Neural crest cell (in vitro differentiated cells): ENCODE measurements at regions not wholly inside any gene's neighbourhood (a gene's known extent, or its start where the extent isn't known, plus 50 kb on each side); places are given as distances from the start of the nearest gene placed in this dataset.

Source experiments
- DNase-seq: peaks from one replicate; pipeline ENCODE4 v3.0.0; 2021; ENCODE audit warnings: low read depth, mixed read lengths, low spot score
- H3K27ac Mint-ChIP-seq: one replicate; pipeline ENCODE4 v1.8.0; 2021; ENCODE audit warnings: mild to moderate bottlenecking, mixed read lengths; ENCODE audit not compliant: unreplicated experiment
- H3K27me3 Mint-ChIP-seq: 2 replicates; pipeline ENCODE4 v1.8.0; 2021; ENCODE audit warnings: low read depth, mild to moderate bottlenecking, mixed read lengths
- H3K36me3 Mint-ChIP-seq: 2 replicates; pipeline ENCODE4 v1.8.0; 2021; ENCODE audit warnings: low read depth, mild to moderate bottlenecking, mixed read lengths
- H3K4me1 Mint-ChIP-seq: 2 replicates; pipeline ENCODE4 v1.8.0; 2021; ENCODE audit warnings: mixed read lengths
- H3K4me3 Mint-ChIP-seq: one replicate; pipeline ENCODE4 v1.8.0; 2021; ENCODE audit warnings: mild to moderate bottlenecking, mixed read lengths
- H3K9me3 Mint-ChIP-seq: 2 replicates; pipeline ENCODE4 v1.8.0; 2021; ENCODE audit warnings: mixed read lengths
- TF ChIP-seq, protein P1 (sequence below): fragments of 200-600 bp; sonication (generic); conservative IDR thresholded peaks from 2 replicates; pipeline ENCODE4 v1.5.0; 2021; ENCODE audit warnings: antibody characterized with exemption, mild to moderate bottlenecking

DNA sequence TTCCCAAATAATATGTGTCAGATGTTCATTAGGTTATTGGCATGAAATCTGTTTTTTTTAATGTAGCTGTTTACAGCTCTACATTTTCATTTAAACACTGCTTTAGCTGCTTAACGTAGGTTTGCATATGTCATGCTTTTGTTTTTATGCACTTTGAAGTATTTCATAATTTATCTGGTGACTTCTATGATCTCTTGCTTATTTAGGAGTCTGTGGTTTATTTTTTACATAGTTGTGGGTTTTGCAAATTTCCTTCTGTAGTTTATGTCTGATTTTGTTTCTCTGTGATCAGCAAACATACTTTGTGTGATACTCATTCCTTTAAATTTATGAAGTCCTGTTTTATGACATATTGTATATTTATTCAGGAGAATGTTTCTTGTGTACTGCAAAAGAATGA, 606.5 kb upstream of the PFKP start:
- peaks cover 7% of the 10 kb centered on the region for H3K27me3 Mint-ChIP-seq
- peaks cover 7% of the 10 kb centered on the region for H3K36me3 Mint-ChIP-seq
- H3K9me3 Mint-ChIP-seq: peaks cover 10% of the 10 kb centered on the region
- TF ChIP-seq, protein P1, sequence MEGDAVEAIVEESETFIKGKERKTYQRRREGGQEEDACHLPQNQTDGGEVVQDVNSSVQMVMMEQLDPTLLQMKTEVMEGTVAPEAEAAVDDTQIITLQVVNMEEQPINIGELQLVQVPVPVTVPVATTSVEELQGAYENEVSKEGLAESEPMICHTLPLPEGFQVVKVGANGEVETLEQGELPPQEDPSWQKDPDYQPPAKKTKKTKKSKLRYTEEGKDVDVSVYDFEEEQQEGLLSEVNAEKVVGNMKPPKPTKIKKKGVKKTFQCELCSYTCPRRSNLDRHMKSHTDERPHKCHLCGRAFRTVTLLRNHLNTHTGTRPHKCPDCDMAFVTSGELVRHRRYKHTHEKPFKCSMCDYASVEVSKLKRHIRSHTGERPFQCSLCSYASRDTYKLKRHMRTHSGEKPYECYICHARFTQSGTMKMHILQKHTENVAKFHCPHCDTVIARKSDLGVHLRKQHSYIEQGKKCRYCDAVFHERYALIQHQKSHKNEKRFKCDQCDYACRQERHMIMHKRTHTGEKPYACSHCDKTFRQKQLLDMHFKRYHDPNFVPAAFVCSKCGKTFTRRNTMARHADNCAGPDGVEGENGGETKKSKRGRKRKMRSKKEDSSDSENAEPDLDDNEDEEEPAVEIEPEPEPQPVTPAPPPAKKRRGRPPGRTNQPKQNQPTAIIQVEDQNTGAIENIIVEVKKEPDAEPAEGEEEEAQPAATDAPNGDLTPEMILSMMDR: no peak
- DNase-seq: no peak
- H3K4me1 Mint-ChIP-seq: no peaks in the 10 kb centered on the region
- H3K27ac Mint-ChIP-seq: no peak overlapping the region
- H3K4me3 Mint-ChIP-seq: no peak overlapping the region

GRCh38 chr10:2459713-2460112, 607.6 kb upstream of the PFKP start:
- H3K4me3 Mint-ChIP-seq: no peak overlapping the region
- no peak overlapping the region for H3K27ac Mint-ChIP-seq
- TF ChIP-seq, protein P1: no peak
- no peaks in the 10 kb centered on the region for H3K4me1 Mint-ChIP-seq
- peaks cover 5% of the 10 kb centered on the region for H3K9me3 Mint-ChIP-seq
- DNase-seq: no peak
- peaks cover 4% of the 10 kb centered on the region for H3K36me3 Mint-ChIP-seq
- peaks cover 7% of the 10 kb centered on the region for H3K27me3 Mint-ChIP-seq

DNA sequence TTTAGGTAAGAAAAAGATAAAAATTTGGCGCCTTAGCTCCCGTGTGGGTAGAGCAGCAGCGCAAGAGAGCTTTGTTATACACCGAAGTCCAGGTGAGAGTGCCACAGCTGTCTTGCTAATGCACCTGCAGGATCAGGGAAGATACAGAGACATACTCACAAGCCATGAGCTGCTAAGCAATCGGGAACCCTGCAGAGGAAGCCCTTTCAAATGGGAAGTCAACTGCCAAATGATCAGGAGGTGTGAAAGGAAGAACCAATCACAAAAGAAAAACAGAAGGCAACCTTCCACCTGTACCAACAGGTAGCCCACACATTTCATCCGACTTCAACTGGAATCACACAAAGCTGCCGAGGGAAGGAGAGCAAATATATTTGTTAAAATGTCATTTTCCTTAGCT, 610.5 kb upstream of the PFKP start:
- no peak overlapping the region for H3K4me3 Mint-ChIP-seq
- H3K27me3 Mint-ChIP-seq: peaks cover 7% of the 10 kb centered on the region
- H3K4me1 Mint-ChIP-seq: no peaks in the 10 kb centered on the region
- TF ChIP-seq, protein P1: no peak
- DNase-seq: no peak
- H3K9me3 Mint-ChIP-seq: peaks cover 8% of the 10 kb centered on the region
- H3K36me3 Mint-ChIP-seq: peaks cover 4% of the 10 kb centered on the region
- H3K27ac Mint-ChIP-seq: no peak overlapping the region

DNA sequence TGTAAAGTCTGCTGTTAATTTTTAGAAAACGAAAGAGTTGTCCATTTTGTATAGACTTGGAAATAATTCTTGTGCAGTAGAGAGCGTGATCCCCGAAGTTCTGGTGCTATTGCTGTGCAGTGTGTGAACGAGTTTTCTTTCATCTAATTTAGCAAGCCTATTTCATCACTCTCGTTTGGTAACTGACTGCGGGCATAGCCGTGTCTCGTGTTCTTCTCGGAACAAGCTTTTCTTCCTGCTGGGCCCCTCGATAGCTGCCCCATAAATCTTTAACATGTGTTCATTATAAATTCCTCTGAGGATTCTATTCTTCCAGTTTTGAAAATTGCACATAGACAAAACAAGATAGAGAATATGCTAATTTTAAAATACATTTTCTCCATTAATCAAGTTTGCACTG, 622.0 kb upstream of the PFKP start:
- no peaks in the 10 kb centered on the region for H3K4me1 Mint-ChIP-seq
- H3K4me3 Mint-ChIP-seq: no peak overlapping the region
- DNase-seq: no peak
- TF ChIP-seq, protein P1: no peak
- no peaks in the 10 kb centered on the region for H3K27me3 Mint-ChIP-seq
- no peaks in the 10 kb centered on the region for H3K36me3 Mint-ChIP-seq
- no peaks in the 10 kb centered on the region for H3K9me3 Mint-ChIP-seq
- H3K27ac Mint-ChIP-seq: no peak overlapping the region

DNA sequence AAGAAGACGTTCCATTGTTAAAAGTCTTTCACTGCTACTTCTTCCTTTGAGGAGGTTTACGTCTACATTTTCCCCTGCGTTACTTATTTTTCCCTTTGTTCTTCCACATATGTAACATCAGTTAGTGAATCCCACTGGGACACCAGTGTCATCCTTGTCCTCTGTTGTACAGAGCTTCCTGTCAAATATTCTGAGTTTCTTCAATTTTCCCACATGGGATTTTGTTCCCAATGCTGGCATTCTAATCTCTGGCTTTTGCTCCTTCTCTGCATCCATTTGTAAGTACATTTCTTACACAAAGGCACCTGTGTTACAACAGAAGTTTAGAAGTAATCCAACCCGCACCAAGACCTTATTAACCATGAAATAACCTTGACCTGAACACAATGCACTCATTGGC, 627.4 kb upstream of the PFKP start:
- Mint-ChIP-seq H3K27me3 (no peaks in the 10 kb centered on the region), H3K4me3 (no peak overlapping the region), H3K36me3 (peaks cover 3% of the 10 kb centered on the region), H3K4me1 (peaks cover 15% of the 10 kb centered on the region), H3K27ac (no peak overlapping the region), H3K9me3 (peaks cover 4% of the 10 kb centered on the region)
- TF ChIP-seq, protein P1: no peak
- DNase-seq: no peak

DNA sequence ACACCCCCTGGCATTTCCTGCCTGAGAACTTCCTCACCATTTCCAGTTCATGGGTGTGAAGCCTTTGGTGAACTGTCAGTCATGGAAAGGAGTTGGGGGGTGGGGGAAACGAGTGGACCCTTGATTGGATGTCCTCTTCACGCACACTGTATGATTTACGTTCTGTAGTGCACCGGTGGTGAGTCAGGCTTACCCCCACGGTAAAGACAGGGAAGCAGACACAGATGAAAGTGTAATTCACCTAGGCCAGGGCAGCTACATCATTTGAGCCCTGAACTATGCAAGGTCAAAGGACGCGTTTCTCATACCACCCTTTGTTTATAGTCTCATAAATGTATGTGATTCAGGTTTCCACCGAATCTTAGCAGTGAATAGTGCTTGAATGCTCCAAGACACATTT, 628.3 kb upstream of the PFKP start:
- Mint-ChIP-seq H3K27me3 (no peaks in the 10 kb centered on the region), H3K9me3 (peaks cover 10% of the 10 kb centered on the region), H3K27ac (no peak overlapping the region), H3K4me3 (no peak overlapping the region), H3K36me3 (peaks cover 5% of the 10 kb centered on the region), H3K4me1 (peaks cover 15% of the 10 kb centered on the region)
- DNase-seq: no peak
- TF ChIP-seq, protein P1: no peak
